B cell (primary cell): ENCODE measurements at regions not wholly inside any gene's neighbourhood (a gene's known extent, or its start where the extent isn't known, plus 50 kb on each side); places are given as distances from the start of the nearest gene placed in this dataset.

Source experiments
- ATAC-seq: fragments of 200-7000 bp; cut with Tn5 transposase; one replicate; pipeline ENCODE4 v1.10.0; 2021; ENCODE audit warnings: low read depth, mild to moderate bottlenecking, moderate number of reproducible peaks, moderate library complexity
- CTCF ChIA-PET: fragments of 350-600 bp; sonication (Branson Sonifier 250); formaldehyde crosslinking; loops from one replicate; lab custom pipeline; 2021; ENCODE audit warnings: antibody characterized with exemption, inconsistent platforms; lab: Charles Lee
- POLR2A ChIA-PET: fragments of 350-600 bp; sonication (Branson Sonifier 250); formaldehyde crosslinking; loops from one replicate; lab custom pipeline; 2021; ENCODE audit warnings: antibody characterized with exemption; lab: Charles Lee
- DNase-seq: peaks from one replicate; pipeline ENCODE4 v3.0.0; 2013
- H2AFZ ChIP-seq: 2 replicates; pipeline ENCODE4 v1.6.1; 2012; ENCODE audit warnings: mild to moderate bottlenecking, low read depth, low read length; ENCODE audit not compliant: insufficient read depth, poor library complexity, severe bottlenecking
- H3K27ac ChIP-seq, 2 donors: 1 replicate in 1 of 2; 2 replicates in 1 of 2; pipeline ENCODE4 v1.5.1; 2012 to 2013; ENCODE audit warnings: low read length in 2 of 2, mild to moderate bottlenecking in 2 of 2, moderate library complexity in 1 of 2
- H3K27me3 ChIP-seq, 4 experiments: fragments of 200-600 bp in 1 of 4; sonication (generic) in 1 of 4; replicated peaks in 1 of 4; 1 replicate in 2 of 4; 2 replicates in 2 of 4; pipeline versions ENCODE4 v1.6.1 to v1.7.0; 2013 to 2016; ENCODE audit warnings: low read length in 3 of 4, mild to moderate bottlenecking in 2 of 4, mixed read lengths in 1 of 4, moderate library complexity in 1 of 4; ENCODE audit not compliant: insufficient read depth in 4 of 4, control insufficient read depth in 3 of 4; ENCODE audit errors: control extremely low read depth in 1 of 4
- H3K36me3 ChIP-seq, 2 experiments: replicated peaks in 1 of 2; 1 replicate in 1 of 2; 2 replicates in 1 of 2; pipeline versions ENCODE4 v1.6.1 to v1.7.1; 2013; ENCODE audit warnings: low read length in 1 of 2; ENCODE audit not compliant: insufficient read depth in 2 of 2, control insufficient read depth in 1 of 2; ENCODE audit errors: control extremely low read depth in 1 of 2, extremely low read depth in 1 of 2
- H3K4me1 ChIP-seq, 2 donors: fragments of 200-600 bp in 1 of 2; sonication (generic) in 1 of 2; 1 replicate in 1 of 2; 2 replicates in 1 of 2; pipeline versions ENCODE4 v1.5.1 to v1.6.1; 2013 to 2017; ENCODE audit warnings: low read length in 2 of 2; ENCODE audit not compliant: control insufficient read depth in 2 of 2, insufficient read depth in 2 of 2
- H3K4me2 ChIP-seq: replicated peaks from 2 replicates; pipeline ENCODE3; 2012; ENCODE audit warnings: mild to moderate bottlenecking, low read depth, low read length; ENCODE audit not compliant: poor library complexity, severe bottlenecking
- H3K4me3 ChIP-seq, 5 experiments: fragments of 200-600 bp in 1 of 5; sonication (generic) in 1 of 5; 1 replicate in 3 of 5; 2 replicates in 2 of 5; pipeline versions ENCODE4 v1.5.1 to v1.7.0; 2011 to 2016; ENCODE audit warnings: low read length in 4 of 5, mild to moderate bottlenecking in 4 of 5, low read depth in 2 of 5, control low read depth in 1 of 5, moderate library complexity in 1 of 5; ENCODE audit not compliant: insufficient read depth in 1 of 5; ENCODE audit errors: control extremely low read depth in 1 of 5, extremely low read depth in 1 of 5
- H3K79me2 ChIP-seq: fragments of 200-600 bp; sonication (generic); one replicate; pipeline ENCODE4 v1.6.0; 2016; ENCODE audit warnings: low read length; ENCODE audit not compliant: control insufficient read depth, insufficient read depth
- H3K9ac ChIP-seq: fragments of 200-600 bp; sonication (generic); 2 replicates; pipeline ENCODE4 v1.6.1; 2017; ENCODE audit warnings: mild to moderate bottlenecking, low read length, moderate library complexity
- H3K9me3 ChIP-seq, 3 donors: one replicate each; pipeline versions ENCODE4 v1.6.1 to v1.7.1; 2013; ENCODE audit warnings: low read length in 2 of 3; ENCODE audit not compliant: control insufficient read depth in 2 of 3, insufficient read depth in 1 of 3; ENCODE audit errors: control extremely low read depth in 1 of 3
- H4K20me1 ChIP-seq: 2 replicates; pipeline ENCODE4 v1.6.0; 2012; ENCODE audit warnings: mild to moderate bottlenecking, low read length; ENCODE audit not compliant: insufficient read depth, control insufficient read depth, poor library complexity, severe bottlenecking
- H3K27ac Mint-ChIP-seq: one replicate; pipeline ENCODE4 v1.8.0; 2021; ENCODE audit warnings: mixed read lengths
- H3K27me3 Mint-ChIP-seq: one replicate; pipeline ENCODE4 v1.8.0; 2021; ENCODE audit warnings: mixed read lengths
- H3K4me1 Mint-ChIP-seq: one replicate; pipeline ENCODE4 v1.8.0; 2021; ENCODE audit warnings: mixed read lengths
- H3K4me3 Mint-ChIP-seq: one replicate; pipeline ENCODE4 v1.8.0; 2021; ENCODE audit warnings: mixed read lengths
- H3K9me3 Mint-ChIP-seq: one replicate; pipeline ENCODE4 v1.8.0; 2022; ENCODE audit warnings: mixed read lengths; ENCODE audit not compliant: insufficient read depth
- EZH2 ChIP-seq: IDR thresholded peaks from 2 replicates; pipeline ENCODE4 v1.6.1; 2012; ENCODE audit warnings: borderline replicate concordance, low read depth, mild to moderate bottlenecking, moderate library complexity, low read length; ENCODE audit not compliant: insufficient read depth, poor library complexity, severe bottlenecking
- whole genome bisulfite sequencing: methylation state at CpG from one replicate; pipeline ENCODE4 v1.1.5; 2013; ENCODE audit warnings: missing lambda C conversion rate; ENCODE audit not compliant: insufficient coverage; 5-methylcytosine and 5-hydroxymethylcytosine counted together
- intact Hi-C: fragments of 100-400 bp; cut with micrococcal nuclease; formaldehyde crosslinking; loops from one replicate; pipeline ENCODE4 v1.10.0; 2022
- TF ChIP-seq, protein P1 (sequence below): fragments of 200-600 bp; IDR thresholded peaks from one replicate; pipeline ENCODE4 v1.8.0; 2022; ENCODE audit warnings: antibody characterized with exemption, mild to moderate bottlenecking

DNA sequence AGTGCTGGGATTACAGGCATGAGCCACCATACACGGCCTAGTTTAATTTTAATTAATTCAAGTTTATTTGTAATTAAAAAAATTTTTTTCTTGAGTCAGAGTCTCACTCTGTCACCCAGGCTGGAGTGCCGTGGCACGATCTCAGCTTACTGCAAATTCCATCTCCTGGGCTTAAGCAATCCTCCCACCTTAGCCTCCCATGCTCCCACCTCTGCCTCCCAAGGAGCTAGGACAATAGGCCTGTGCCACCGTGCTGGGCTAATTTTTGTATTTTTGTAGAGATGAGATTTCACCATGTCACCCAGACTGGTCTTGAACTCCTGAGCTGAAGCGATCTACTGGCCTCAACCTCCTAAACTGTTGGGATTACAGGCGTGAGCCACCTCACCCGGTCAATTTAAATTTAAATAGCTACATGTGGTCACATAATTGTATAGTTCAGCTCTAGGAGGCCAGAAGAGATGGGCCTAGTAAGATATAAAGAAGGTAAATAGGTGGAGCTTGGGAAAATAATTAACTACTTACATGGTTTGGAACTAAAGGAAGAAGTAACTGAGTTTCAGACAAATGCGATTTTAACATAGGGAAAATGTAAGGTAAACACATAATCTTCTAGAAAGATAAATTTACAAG is 220.0 kb upstream of the CITED2 start:
- ATAC-seq, result no peak
- TF ChIP-seq, protein P1, sequence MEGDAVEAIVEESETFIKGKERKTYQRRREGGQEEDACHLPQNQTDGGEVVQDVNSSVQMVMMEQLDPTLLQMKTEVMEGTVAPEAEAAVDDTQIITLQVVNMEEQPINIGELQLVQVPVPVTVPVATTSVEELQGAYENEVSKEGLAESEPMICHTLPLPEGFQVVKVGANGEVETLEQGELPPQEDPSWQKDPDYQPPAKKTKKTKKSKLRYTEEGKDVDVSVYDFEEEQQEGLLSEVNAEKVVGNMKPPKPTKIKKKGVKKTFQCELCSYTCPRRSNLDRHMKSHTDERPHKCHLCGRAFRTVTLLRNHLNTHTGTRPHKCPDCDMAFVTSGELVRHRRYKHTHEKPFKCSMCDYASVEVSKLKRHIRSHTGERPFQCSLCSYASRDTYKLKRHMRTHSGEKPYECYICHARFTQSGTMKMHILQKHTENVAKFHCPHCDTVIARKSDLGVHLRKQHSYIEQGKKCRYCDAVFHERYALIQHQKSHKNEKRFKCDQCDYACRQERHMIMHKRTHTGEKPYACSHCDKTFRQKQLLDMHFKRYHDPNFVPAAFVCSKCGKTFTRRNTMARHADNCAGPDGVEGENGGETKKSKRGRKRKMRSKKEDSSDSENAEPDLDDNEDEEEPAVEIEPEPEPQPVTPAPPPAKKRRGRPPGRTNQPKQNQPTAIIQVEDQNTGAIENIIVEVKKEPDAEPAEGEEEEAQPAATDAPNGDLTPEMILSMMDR, result no peak
- no peak for TF ChIP-seq EZH2

DNA sequence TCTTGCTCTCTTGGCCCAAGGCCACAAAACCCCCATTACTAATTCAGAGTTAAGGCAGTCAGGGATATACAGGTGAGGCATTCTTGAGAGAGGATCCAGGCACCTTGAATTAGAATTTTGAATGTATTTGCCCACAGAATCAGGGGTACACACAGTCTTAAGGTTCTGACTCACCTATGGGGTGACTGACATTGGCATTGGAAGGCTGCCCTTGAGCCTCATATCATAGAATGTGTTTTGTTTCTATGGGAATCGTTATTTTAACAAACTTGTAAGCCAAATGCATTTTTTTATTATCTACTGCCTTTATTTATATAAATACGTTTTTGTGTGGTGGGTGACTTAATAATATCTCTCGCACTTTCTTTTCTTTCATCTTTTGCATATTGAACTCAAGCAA is 218.6 kb upstream of the CITED2 start:
- Histone ChIP-seq H3K36me3 (no peaks in the 10 kb centered on the region), H3K4me2 (no peak overlapping the region), H2AFZ (no peak overlapping the region), H3K79me2 (no peaks in the 10 kb centered on the region), H3K9me3 (no peaks in the 10 kb centered on the region), H3K4me1 (no peaks in the 10 kb centered on the region), H3K9ac (no peak overlapping the region), H3K4me3 (no peak overlapping the region), H3K27me3 (peaks cover 0 to 4% (median 0%) of the 10 kb centered on the region in 4 experiments), H4K20me1 (no peaks in the 10 kb centered on the region), H3K27ac (no peak overlapping the region)
- Mint-ChIP-seq H3K27me3 (peaks cover 9% of the 10 kb centered on the region), H3K4me1 (no peaks in the 10 kb centered on the region), H3K9me3 (no peaks in the 10 kb centered on the region), H3K4me3 (no peak overlapping the region), H3K27ac (no peak overlapping the region)
- POLR2A ChIA-PET, result no interaction called here
- DNase-seq, result no peak
- CTCF ChIA-PET, result no interaction called here
- no peak for TF ChIP-seq EZH2
- TF ChIP-seq, protein P1, result no peak
- intact Hi-C loops, result no loop called here
- ATAC-seq, result no peak
- WGBS, result no CpG with 5 or more reads among the region's 3 CpGs

More for the DNA sequence above, 220.0 kb upstream of the CITED2 start:
- no peak overlapping the region for H3K27ac Mint-ChIP-seq
- WGBS, result 100% methylated on average over 2 of the region's 8 CpGs
- Histone ChIP-seq H3K9ac (no peak overlapping the region), H3K27me3 (peaks cover 0 to 4% (median 0%) of the 10 kb centered on the region in 4 experiments), H3K27ac (no peak overlapping the region), H3K4me3 (no peak overlapping the region), H4K20me1 (no peaks in the 10 kb centered on the region), H3K36me3 (no peaks in the 10 kb centered on the region), H3K4me2 (no peak overlapping the region), H3K9me3 (no peaks in the 10 kb centered on the region), H2AFZ (no peak overlapping the region), H3K79me2 (no peaks in the 10 kb centered on the region), H3K4me1 (no peaks in the 10 kb centered on the region)
- ChIA-PET POLR2A (no interaction called here), CTCF (no interaction called here)
- no peak for DNase-seq
- H3K4me1 Mint-ChIP-seq, result no peaks in the 10 kb centered on the region
- intact Hi-C loops, result no loop called here
- no peaks in the 10 kb centered on the region for H3K9me3 Mint-ChIP-seq
- peaks cover 9% of the 10 kb centered on the region for H3K27me3 Mint-ChIP-seq
- no peak overlapping the region for H3K4me3 Mint-ChIP-seq
